GM12872 (cell line): ENCODE measurements at regions not wholly inside any gene's neighbourhood (a gene's known extent, or its start where the extent isn't known, plus 50 kb on each side); places are given as distances from the start of the nearest gene placed in this dataset.

Source experiments
- TF ChIP-seq, protein P1 (sequence below): IDR thresholded peaks from 3 replicates; pipeline ENCODE4 v1.5.1; 2011; ENCODE audit warnings: low read depth, mild to moderate bottlenecking, low read length, moderate library complexity; ENCODE audit not compliant: insufficient read depth

DNA sequence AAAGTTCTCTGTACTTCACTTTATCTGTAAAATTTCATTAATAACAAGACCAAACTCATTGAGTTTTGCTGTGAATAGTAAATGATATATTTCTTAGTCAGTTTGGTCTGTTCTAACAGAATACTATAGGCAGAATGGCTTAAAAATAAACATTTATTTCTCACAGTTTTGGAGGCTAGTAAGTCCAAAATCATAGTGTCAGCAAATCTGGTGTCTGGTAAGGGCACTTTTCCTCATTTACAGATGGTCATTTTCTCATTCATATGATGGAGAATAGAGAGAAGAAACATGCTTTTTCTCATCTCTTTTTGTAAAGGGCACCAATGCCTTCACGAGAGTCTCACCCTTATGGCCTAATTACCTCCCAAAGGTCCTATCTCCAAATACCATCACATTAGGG, 415.1 kb downstream of the FAM133A start:
- TF ChIP-seq, protein P1, sequence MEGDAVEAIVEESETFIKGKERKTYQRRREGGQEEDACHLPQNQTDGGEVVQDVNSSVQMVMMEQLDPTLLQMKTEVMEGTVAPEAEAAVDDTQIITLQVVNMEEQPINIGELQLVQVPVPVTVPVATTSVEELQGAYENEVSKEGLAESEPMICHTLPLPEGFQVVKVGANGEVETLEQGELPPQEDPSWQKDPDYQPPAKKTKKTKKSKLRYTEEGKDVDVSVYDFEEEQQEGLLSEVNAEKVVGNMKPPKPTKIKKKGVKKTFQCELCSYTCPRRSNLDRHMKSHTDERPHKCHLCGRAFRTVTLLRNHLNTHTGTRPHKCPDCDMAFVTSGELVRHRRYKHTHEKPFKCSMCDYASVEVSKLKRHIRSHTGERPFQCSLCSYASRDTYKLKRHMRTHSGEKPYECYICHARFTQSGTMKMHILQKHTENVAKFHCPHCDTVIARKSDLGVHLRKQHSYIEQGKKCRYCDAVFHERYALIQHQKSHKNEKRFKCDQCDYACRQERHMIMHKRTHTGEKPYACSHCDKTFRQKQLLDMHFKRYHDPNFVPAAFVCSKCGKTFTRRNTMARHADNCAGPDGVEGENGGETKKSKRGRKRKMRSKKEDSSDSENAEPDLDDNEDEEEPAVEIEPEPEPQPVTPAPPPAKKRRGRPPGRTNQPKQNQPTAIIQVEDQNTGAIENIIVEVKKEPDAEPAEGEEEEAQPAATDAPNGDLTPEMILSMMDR, result no peak

DNA sequence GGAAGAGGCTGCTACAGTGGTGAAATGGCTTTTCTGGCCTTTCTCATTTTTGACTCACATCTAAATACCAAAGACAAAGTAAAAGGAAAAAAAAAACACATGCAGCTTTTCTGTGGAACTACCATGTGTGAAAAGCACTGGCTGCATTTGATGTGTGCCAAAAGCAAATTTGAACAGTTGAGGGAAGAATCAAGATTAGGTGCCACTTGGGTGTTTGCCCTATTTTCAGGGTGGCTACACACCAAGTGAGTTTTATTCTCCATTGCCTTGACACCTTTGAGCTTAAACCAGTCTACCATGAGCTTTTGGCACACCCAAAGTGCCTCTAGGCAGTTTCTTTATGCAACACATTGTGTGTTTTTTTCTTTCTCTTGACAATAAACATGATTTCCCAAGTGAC, 423.9 kb downstream of the FAM133A start:
- TF ChIP-seq, protein P1, result no peak

DNA sequence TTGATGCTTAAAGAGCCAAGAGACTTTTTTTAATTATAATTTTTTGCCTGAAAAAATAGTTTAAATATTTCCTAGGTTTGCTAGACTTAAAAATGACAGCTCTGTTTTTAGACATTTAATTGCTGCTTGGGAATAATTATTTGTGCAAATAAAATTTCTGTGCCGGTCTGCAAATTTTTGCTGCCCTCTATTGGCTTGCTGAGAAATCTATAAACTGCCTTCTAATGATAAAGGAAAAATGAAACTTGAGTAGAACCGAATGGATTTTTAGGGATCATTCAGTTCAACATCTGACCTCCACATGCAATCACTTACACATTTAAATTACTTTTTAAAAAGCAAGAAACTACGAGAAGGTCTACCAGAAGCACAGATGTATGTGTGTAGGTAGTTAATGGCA, 434.0 kb downstream of the FAM133A start:
- TF ChIP-seq, protein P1, result no peak

DNA sequence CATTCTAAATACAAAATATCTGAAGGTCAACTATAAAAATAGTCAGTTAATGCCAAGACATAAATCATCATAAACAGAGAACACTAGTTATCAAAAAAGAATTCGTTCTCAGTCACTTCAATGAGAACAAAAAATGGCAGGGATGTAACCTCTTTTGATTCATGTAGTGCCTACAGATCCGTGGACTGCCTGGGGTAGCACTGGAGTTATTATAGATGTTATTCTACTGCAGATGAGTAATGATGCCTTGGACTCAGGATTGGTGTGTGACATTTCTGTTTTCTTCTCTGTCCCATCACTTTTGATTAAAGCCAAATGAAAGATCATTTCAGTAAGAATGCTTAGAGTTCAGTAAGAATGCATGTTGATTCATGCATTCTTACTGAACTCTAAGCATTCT, 440.4 kb downstream of the FAM133A start:
- TF ChIP-seq, protein P1, result no peak

DNA sequence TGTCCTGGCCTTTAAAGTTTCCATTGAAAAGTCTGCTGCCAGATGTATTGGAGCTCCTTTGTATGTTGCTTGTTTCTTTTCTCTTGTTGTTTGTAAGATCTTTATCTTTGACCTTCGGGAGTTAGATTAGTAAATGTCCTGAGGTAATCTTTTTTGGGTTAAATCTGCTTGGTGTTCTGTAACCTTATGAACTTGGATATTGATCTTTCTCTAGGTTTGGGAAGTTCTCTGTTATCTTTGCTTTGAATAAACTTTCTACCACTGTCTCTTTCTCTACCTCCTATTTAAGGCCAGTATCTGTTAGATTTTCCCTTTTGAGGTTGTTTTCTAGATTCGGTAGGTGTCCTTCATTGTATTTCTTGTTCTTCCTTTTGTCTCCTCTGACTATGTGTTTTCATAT, 447.8 kb downstream of the FAM133A start:
- TF ChIP-seq, protein P1, result no peak

DNA sequence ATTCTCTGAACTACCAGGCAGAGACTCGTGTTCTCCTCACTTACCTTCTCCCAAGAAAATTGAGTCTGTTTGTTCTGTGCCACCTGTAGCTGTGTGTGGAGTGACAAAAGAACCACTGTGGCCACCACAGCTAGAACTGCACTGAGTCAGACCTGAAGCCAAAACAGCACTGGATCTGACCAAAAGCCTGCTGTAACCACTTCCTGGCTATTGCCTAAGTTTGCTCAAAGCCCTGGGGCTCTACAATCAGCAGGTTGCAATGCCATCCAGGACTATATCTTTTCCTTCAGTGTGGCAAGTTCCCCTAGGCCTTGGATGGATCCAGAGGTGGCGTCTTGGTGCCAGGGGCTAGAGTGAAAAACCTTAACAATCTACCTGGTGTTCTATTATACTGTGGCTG, 449.1 kb downstream of the FAM133A start:
- TF ChIP-seq, protein P1, result no peak

DNA sequence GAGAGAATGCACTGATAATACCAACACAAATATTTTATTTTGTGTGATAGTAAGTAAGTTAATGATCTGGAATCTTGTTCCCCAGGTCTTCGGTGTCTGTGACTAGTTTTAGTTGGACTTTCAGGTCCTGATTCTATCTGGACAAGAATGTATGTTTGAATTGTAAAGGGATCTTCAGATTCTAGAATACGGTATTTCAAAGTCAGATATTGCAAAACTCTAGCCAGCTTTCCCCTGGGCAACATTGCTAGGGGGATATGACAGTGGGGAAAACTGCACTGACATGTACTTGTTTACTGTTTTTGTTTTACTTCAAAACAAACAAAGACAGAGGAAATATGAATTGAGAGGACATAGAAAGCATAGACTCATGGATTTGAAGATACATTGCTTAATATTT, 489.0 kb downstream of the FAM133A start:
- TF ChIP-seq, protein P1, result no peak
